Adrenal gland (tissue), 9 donors: ENCODE measurements at regions not wholly inside any gene's neighbourhood (a gene's known extent, or its start where the extent isn't known, plus 50 kb on each side); places are given as distances from the start of the nearest gene placed in this dataset.

ENCODE experiments used
- DNase-seq, 7 donors: peaks; one replicate each; pipeline ENCODE4 v3.0.0-alpha.2; 2019 to 2020
- H3K27ac ChIP-seq, 5 donors: fragments of 200-600 bp; sonication (generic) in 4 of 5; 1 replicate in 3 of 5; 2 replicates in 2 of 5; pipeline versions ENCODE4 v1.5.1 to v1.8.0; 2016 to 2020; ENCODE audit warnings: mild to moderate bottlenecking in 1 of 5
- H3K27me3 ChIP-seq: fragments of 200-600 bp; 2 replicates; pipeline ENCODE4 v1.8.0; 2021
- H3K36me3 ChIP-seq, 2 donors: fragments of 200-600 bp; replicated peaks in 1 of 2; 1 replicate in 1 of 2; 2 replicates in 1 of 2; pipeline versions ENCODE4 v1.5.1 to v1.8.0; 2018 to 2022
- H3K4me1 ChIP-seq, 2 donors: fragments of 200-600 bp; replicated peaks in 1 of 2; 1 replicate in 1 of 2; 2 replicates in 1 of 2; pipeline versions ENCODE4 v1.5.1 to v1.8.0; 2018 to 2021
- H3K4me3 ChIP-seq, 4 donors: fragments of 200-600 bp; sonication (generic) in 3 of 4; one replicate each; pipeline ENCODE4 v1.5.1; 2016 to 2018
- H3K9me3 ChIP-seq, 3 donors: fragments of 200-600 bp; sonication (generic) in 1 of 3; replicated peaks in 1 of 3; 1 replicate in 2 of 3; 2 replicates in 1 of 3; pipeline versions ENCODE4 v1.5.1 to v1.8.0; 2016 to 2021
- CTCF ChIP-seq, 6 experiments: fragments of 450-650 bp in 4 of 6; fragments of 200-600 bp in 2 of 6; sonication (generic) in 1 of 6; IDR thresholded peaks; 1 replicate in 5 of 6; 2 replicates in 1 of 6; pipeline versions ENCODE4 v1.5.1 to v1.8.0; 2016 to 2021; ENCODE audit warnings: antibody characterized with exemption in 6 of 6, mild to moderate bottlenecking in 2 of 6, moderate library complexity in 1 of 6
- POLR2A ChIP-seq, 2 donors: fragments of 450-650 bp; IDR thresholded peaks; one replicate each; pipeline ENCODE4 v1.6.1; 2017; ENCODE audit warnings: antibody characterized with exemption in 2 of 2, mild to moderate bottlenecking in 2 of 2, moderate library complexity in 1 of 2
- WGBS, 4 donors: extraction: QIAGEN DNeasy Blood & Tissue Kit in 2 of 4; methylation state at CpG; one replicate each; pipeline versions ENCODE4 v1.1.5 to v1.1.7; 2013 to 2017; 5-methylcytosine and 5-hydroxymethylcytosine counted together
- intact Hi-C, 2 donors: fragments of 100-400 bp; cut with DNase I; formaldehyde crosslinking; loops; one replicate each; pipeline versions ENCODE4 v1.14.1 to v1.15.0; 2022 to 2023
- donor health status: healthy with polysubstance abuse.
- donor health status: Bipolar disorder and iron deficiency.
- donor health status: DM: yes; HTN: yes; CAD: no.
- donor health status: DM: no; HTN: no; CAD: no.
- donor health status: DM: no; HTN: no; CAD: no.

- H3K9me3 ChIP-seq: no peaks in the 10 kb centered on the region
- H3K4me3 ChIP-seq: no peak overlapping the region
- H3K27ac ChIP-seq: no peak overlapping the region
- no peaks in the 10 kb centered on the region for H3K4me1 ChIP-seq
- H3K36me3 ChIP-seq: no peaks in the 10 kb centered on the region
- no peaks in the 10 kb centered on the region for H3K27me3 ChIP-seq
- WGBS, 4 donors: 80 to 87% (median 83%) methylated on average over 4 of the region's 4 CpGs
- intact Hi-C loops: no loop called here
- TF ChIP-seq POLR2A (IDR thresholded peaks at IDR 0.05): no peak
- no peak for TF ChIP-seq CTCF (IDR thresholded peaks at IDR 0.05)
- no peak for DNase-seq
Observed at GRCh38 chr21:18913914-18914313, 510.3 kb upstream of the TMPRSS15 start.

- no peaks in the 10 kb centered on the region for H3K36me3 ChIP-seq
- DNase-seq: no peak
- intact Hi-C loops: no loop called here
- no peak overlapping the region for H3K27ac ChIP-seq
- no peaks in the 10 kb centered on the region for H3K9me3 ChIP-seq
- TF ChIP-seq POLR2A (IDR thresholded peaks at IDR 0.05) (no peak), CTCF (IDR thresholded peaks at IDR 0.05) (no peak)
- H3K4me1 ChIP-seq: no peaks in the 10 kb centered on the region
- H3K4me3 ChIP-seq: no peak overlapping the region
- no peaks in the 10 kb centered on the region for H3K27me3 ChIP-seq
- 90 to 95% (median 90%) methylated on average over 2 of the region's 2 CpGs for WGBS, 4 donors
Observed at GRCh38 chr21:18914570-18914969, 511.0 kb upstream of the TMPRSS15 start.

- no peaks in the 10 kb centered on the region for H3K36me3 ChIP-seq
- 51 to 62% (median 54%) methylated on average over 6 of the region's 6 CpGs for WGBS, 4 donors
- DNase-seq: no peak
- no peaks in the 10 kb centered on the region for H3K9me3 ChIP-seq
- intact Hi-C loops: no loop called here
- H3K4me1 ChIP-seq: no peaks in the 10 kb centered on the region
- H3K27me3 ChIP-seq: no peaks in the 10 kb centered on the region
- no peak for TF ChIP-seq POLR2A (IDR thresholded peaks at IDR 0.05)
- TF ChIP-seq CTCF (IDR thresholded peaks at IDR 0.05): no peak
- no peak overlapping the region for H3K27ac ChIP-seq
- no peak overlapping the region for H3K4me3 ChIP-seq
Observed at GRCh38 chr21:18917622-18918021, 514.0 kb upstream of the TMPRSS15 start.

GRCh38 chr21:18931237-18931636 is 527.7 kb upstream of the TMPRSS15 start:
- no peaks in the 10 kb centered on the region for H3K36me3 ChIP-seq
- H3K9me3 ChIP-seq: no peaks in the 10 kb centered on the region
- TF ChIP-seq CTCF (IDR thresholded peaks at IDR 0.05) (no peak), POLR2A (IDR thresholded peaks at IDR 0.05) (no peak)
- H3K27ac ChIP-seq: no peak overlapping the region
- no peaks in the 10 kb centered on the region for H3K4me1 ChIP-seq
- no peak overlapping the region for H3K4me3 ChIP-seq
- no peak for DNase-seq
- intact Hi-C loops: no loop called here
- no peaks in the 10 kb centered on the region for H3K27me3 ChIP-seq
